ENCODE measurements at regions not wholly inside any gene's neighbourhood (a gene's known extent, or its start where the extent isn't known, plus 50 kb on each side); places are given as distances from the start of the nearest gene placed in this dataset.

- TF ChIP-seq CTCF (IDR thresholded peaks at IDR 0.05): no peak
- TF ChIP-seq POLR2A (IDR thresholded peaks at IDR 0.05; ENCODE audit: low read depth): no peak
Measured at GRCh38 chr4:115219315-115219860, 106.0 kb upstream of the NDST4 start.

Measured in esophagus muscularis mucosa (tissue), 3 donors.